T-helper 2 cell treated with Interferon-gamma antibody and Interleukin-4, amounts not matched to agents 5 μg/mL and 100 μg/mL, for 36 hours (primary cell): ENCODE measurements at regions not wholly inside any gene's neighbourhood (a gene's known extent, or its start where the extent isn't known, plus 50 kb on each side); places are given as distances from the start of the nearest gene placed in this dataset.
"Not testable (repeated sequence)": the region's sequence is repeated elsewhere in the genome, so short reads cannot be mapped to it uniquely, and the experiment has no call there.

Source experiments
- DNase-seq: peaks from one replicate; pipeline ENCODE4 v3.0.0; 2021; ENCODE audit warnings: low spot score
- H3K27ac Mint-ChIP-seq: one replicate; pipeline ENCODE4 v1.8.0; 2021; ENCODE audit warnings: mild to moderate bottlenecking, mixed read lengths
- H3K27me3 Mint-ChIP-seq: one replicate; pipeline ENCODE4 v1.8.0; 2021; ENCODE audit warnings: low read depth, mixed read lengths
- H3K36me3 Mint-ChIP-seq: one replicate; pipeline ENCODE4 v1.8.0; 2021; ENCODE audit warnings: low read depth, mixed read lengths
- H3K4me1 Mint-ChIP-seq: one replicate; pipeline ENCODE4 v1.8.0; 2021; ENCODE audit warnings: low read depth, mixed read lengths
- H3K4me3 Mint-ChIP-seq: one replicate; pipeline ENCODE4 v1.8.0; 2022; ENCODE audit warnings: mild to moderate bottlenecking, moderate library complexity, mixed read lengths
- H3K9me3 Mint-ChIP-seq: one replicate; pipeline ENCODE4 v1.8.0; 2021; ENCODE audit warnings: mixed read lengths

DNA sequence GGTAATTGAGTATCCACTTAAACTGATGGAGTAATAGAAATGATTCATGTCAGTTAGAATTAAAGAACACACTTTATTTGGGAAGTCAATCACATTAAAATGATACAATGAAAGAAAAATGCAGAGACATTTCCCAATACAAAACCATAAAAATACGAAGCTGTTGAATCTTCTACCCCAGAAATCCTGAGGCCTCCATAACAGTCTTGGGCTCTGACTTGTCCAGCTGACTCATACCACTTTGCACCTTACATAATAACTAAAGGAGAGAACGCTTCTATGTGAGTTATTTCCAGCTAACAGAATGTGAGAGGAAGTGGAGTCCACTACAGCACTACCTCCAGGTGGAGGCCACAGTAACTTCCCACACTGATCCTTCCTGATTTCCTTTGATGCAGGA, 305.0 kb downstream of the MRPS30 start:
- H3K4me1 Mint-ChIP-seq = no peaks in the 10 kb centered on the region
- no peaks in the 10 kb centered on the region for H3K27me3 Mint-ChIP-seq
- H3K36me3 Mint-ChIP-seq = no peaks in the 10 kb centered on the region
- H3K4me3 Mint-ChIP-seq = no peak overlapping the region
- peaks cover 27% of the 10 kb centered on the region for H3K9me3 Mint-ChIP-seq
- no peak overlapping the region for H3K27ac Mint-ChIP-seq
- no peak for DNase-seq

DNA sequence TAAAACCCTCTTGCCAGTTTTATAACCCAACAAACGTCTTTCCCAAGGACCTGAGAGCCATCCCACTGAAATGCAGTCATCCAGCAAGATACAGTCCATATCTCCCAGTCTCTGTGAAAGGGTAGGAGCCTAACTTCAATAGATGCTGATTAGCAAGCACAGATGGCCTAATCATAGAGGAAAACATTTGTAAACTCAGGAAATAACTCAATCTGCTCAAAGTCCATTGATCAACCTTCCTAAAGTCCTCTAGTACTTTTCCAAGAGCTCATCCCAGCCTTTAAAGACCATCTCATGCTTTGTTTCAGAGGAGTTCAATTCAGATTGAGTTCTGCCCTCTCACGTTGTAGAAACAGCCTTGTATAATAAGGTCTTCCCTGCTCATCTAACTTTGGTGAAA, 324.2 kb downstream of the MRPS30 start:
- H3K4me3 Mint-ChIP-seq = no peak overlapping the region
- no peaks in the 10 kb centered on the region for H3K36me3 Mint-ChIP-seq
- peaks cover 26% of the 10 kb centered on the region for H3K9me3 Mint-ChIP-seq
- no peaks in the 10 kb centered on the region for H3K27me3 Mint-ChIP-seq
- DNase-seq = no peak
- H3K27ac Mint-ChIP-seq = no peak overlapping the region
- no peaks in the 10 kb centered on the region for H3K4me1 Mint-ChIP-seq

DNA sequence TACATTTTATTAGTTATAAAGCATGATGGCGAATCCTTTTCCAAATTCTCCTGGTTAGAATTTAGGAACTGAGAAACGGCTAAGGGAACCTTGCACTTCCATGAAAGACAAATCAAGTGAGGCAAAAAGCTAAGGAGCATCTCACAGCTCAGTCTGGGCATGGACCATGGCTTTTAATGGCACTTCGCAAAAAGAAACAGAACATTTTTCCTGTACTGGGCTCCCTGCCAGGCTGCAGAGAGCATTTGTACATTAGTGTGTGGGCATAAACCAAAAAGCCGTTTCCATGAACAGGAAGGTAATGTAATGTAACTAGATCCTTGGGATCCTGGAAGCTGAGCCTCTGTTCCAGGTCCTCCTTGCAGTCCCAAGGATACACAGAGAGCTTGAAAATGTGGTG, 354.2 kb downstream of the MRPS30 start:
- Mint-ChIP-seq H3K4me1 (no peaks in the 10 kb centered on the region), H3K36me3 (no peaks in the 10 kb centered on the region), H3K27ac (no peak overlapping the region), H3K9me3 (peaks cover 37% of the 10 kb centered on the region), H3K4me3 (no peak overlapping the region), H3K27me3 (no peaks in the 10 kb centered on the region)
- DNase-seq = no peak

DNA sequence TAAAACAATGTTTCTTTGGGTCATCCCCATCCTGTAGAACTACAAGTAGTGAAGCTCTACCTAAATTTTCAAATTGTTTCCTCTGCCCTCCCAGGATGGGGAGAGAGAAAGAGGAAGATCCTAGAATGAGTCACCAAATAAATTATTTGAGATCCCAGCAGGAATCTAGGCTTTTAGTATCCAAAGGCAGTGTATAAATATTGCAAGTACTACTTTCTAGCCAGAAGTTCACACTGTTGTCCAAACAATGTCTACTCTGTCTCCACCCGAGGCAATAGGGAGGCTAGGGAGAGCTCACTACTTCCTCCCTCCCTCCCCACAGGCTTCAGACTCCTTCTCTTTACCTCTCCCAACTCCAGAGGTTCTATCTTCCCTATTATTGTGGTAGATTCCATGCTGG, 362.8 kb downstream of the MRPS30 start:
- no peaks in the 10 kb centered on the region for H3K4me1 Mint-ChIP-seq
- no peak for DNase-seq
- no peak overlapping the region for H3K4me3 Mint-ChIP-seq
- H3K27ac Mint-ChIP-seq = no peak overlapping the region
- H3K9me3 Mint-ChIP-seq = peaks cover 30% of the 10 kb centered on the region
- no peaks in the 10 kb centered on the region for H3K36me3 Mint-ChIP-seq
- no peaks in the 10 kb centered on the region for H3K27me3 Mint-ChIP-seq

DNA sequence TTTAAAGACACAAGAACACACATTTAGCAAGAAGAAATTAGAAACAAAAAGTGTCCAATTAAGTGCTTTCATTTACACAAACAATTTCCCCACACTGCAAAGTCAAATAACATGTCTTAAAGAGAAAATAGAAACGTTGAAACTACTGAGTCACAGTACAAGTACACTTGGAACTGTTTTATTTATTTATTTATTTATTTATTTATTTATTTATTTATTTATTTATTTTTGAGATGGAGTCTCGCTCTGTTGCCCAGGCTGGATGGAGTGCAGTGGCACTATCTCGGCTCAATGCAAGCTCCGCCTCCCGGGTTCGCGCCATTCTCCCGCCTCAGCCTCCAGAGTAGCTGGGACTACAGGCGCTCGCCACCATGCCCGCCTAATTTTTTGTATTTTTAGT, 363.9 kb downstream of the MRPS30 start:
- H3K36me3 Mint-ChIP-seq, DNase-seq, H3K4me1 Mint-ChIP-seq, H3K27ac Mint-ChIP-seq, H3K4me3 Mint-ChIP-seq, H3K27me3 Mint-ChIP-seq: not testable (repeated sequence)
- peaks cover 29% of the 10 kb centered on the region for H3K9me3 Mint-ChIP-seq

DNA sequence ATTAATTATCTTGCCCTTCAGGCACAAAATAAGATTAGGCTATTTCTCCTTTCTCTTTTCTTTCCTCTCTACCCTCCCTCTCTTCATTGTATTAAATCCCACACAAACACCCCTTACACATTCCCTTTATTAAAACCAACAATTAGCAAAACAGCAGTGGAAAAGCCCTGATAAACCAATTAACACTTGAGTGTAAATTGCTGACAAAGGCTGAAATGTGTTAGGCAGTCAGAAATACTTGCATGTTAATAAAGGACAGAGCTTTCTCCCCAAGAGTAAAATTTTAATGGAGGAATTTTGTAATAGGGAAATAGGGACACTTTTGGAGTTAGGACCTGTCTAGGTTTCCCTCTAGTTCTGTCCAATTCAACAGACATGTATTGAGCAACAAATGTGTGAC, 370.9 kb downstream of the MRPS30 start:
- no peak overlapping the region for H3K4me3 Mint-ChIP-seq
- H3K4me1 Mint-ChIP-seq = no peaks in the 10 kb centered on the region
- no peaks in the 10 kb centered on the region for H3K36me3 Mint-ChIP-seq
- H3K9me3 Mint-ChIP-seq = peaks cover 42% of the 10 kb centered on the region
- no peak overlapping the region for H3K27ac Mint-ChIP-seq
- H3K27me3 Mint-ChIP-seq = no peaks in the 10 kb centered on the region
- DNase-seq = no peak

DNA sequence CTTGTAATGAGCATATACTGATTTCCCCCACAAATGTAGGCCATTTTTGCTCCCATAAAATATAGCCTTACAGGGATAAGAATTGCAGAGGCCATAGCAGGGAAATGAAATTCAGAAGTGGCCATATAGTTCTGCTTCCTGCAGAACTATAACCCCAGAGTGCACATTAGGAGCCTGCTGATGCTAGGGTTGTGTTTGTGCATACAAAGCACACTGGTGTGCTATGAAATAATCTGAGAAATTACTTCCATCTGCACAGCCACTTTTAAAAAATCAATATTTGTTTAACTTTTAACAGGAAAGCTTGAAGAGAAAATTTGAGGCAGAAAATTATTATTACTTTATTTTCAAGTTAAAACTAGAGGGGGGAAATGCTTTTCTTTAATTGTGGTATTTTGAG, 380.3 kb downstream of the MRPS30 start:
- peaks cover 33% of the 10 kb centered on the region for H3K9me3 Mint-ChIP-seq
- no peak overlapping the region for H3K27ac Mint-ChIP-seq
- no peaks in the 10 kb centered on the region for H3K36me3 Mint-ChIP-seq
- H3K27me3 Mint-ChIP-seq = no peaks in the 10 kb centered on the region
- H3K4me3 Mint-ChIP-seq = no peak overlapping the region
- DNase-seq = no peak
- no peaks in the 10 kb centered on the region for H3K4me1 Mint-ChIP-seq

DNA sequence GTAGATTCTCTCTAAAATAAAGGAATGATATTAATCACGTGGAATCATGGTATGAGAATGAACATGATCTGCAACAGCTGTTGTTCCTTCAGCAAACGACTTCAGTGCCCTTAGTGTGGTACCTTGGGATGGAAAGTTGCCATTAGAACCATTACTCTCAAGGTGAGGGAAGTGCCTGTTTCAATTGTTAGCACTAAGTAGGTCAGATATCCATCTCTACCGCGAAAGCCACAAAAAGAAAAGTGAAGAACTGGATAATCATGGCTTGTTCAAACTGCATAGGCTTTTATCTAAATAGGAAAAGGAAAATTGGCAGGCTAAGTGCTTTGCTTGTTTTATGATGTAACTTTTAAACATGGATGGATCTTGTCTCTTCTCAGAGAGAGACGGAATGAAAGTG, 380.7 kb downstream of the MRPS30 start:
- peaks cover 30% of the 10 kb centered on the region for H3K9me3 Mint-ChIP-seq
- H3K27me3 Mint-ChIP-seq = no peaks in the 10 kb centered on the region
- H3K36me3 Mint-ChIP-seq = no peaks in the 10 kb centered on the region
- H3K4me3 Mint-ChIP-seq = no peak overlapping the region
- no peak for DNase-seq
- H3K27ac Mint-ChIP-seq = no peak overlapping the region
- H3K4me1 Mint-ChIP-seq = no peaks in the 10 kb centered on the region

DNA sequence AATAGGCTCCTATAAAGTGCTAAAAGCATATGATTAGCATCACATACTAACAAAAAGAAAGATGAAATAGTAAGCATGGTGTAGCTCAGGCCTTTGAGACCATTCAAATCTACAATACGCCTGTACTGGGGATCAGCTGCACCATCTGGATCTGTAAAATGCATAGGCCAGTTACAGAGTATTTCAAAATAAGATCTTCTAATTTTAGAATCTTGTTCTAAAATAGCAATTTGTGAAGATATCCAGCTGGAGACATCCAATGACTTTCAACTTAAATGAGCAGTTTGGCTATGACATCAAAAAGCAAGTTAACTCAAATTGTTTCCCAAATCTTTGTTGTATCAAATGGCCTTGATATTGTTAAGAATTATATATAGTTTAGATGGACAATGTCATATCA, 386.3 kb downstream of the MRPS30 start:
- H3K27me3 Mint-ChIP-seq = no peaks in the 10 kb centered on the region
- peaks cover 44% of the 10 kb centered on the region for H3K9me3 Mint-ChIP-seq

More for the DNA sequence above, 386.3 kb downstream of the MRPS30 start:
- Mint-ChIP-seq H3K4me3 (no peak overlapping the region), H3K27ac (no peak overlapping the region), H3K36me3 (no peaks in the 10 kb centered on the region), H3K4me1 (no peaks in the 10 kb centered on the region)
- DNase-seq = no peak
